Spleen (tissue), 11 donors: ENCODE measurements at regions not wholly inside any gene's neighbourhood (a gene's known extent, or its start where the extent isn't known, plus 50 kb on each side); places are given as distances from the start of the nearest gene placed in this dataset.

ENCODE experiments used
- DNase-seq: peaks from one replicate; pipeline ENCODE4 v3.0.0-alpha.2; 2020
- H3K27ac ChIP-seq, 8 donors: fragments of 200-600 bp; sonication (generic) in 7 of 8; 1 replicate in 4 of 8; 2 replicates in 4 of 8; pipeline versions ENCODE4 v1.5.0 to v1.8.0; 2016 to 2021; ENCODE audit warnings: inconsistent platforms in 4 of 8, mild to moderate bottlenecking in 4 of 8, moderate library complexity in 1 of 8
- H3K27me3 ChIP-seq, 7 donors: fragments of 200-600 bp; sonication (generic) in 6 of 7; replicated peaks in 1 of 7; 1 replicate in 4 of 7; 2 replicates in 3 of 7; pipeline versions ENCODE4 v1.5.0 to v1.8.0; 2016 to 2021; ENCODE audit warnings: inconsistent platforms in 3 of 7, mild to moderate bottlenecking in 1 of 7
- H3K36me3 ChIP-seq, 6 donors: fragments of 200-600 bp; sonication (generic) in 5 of 6; 1 replicate in 4 of 6; 2 replicates in 2 of 6; pipeline versions ENCODE4 v1.5.0 to v1.8.0; 2016 to 2021; ENCODE audit warnings: inconsistent platforms in 2 of 6
- H3K4me1 ChIP-seq, 6 donors: fragments of 200-600 bp; sonication (generic) in 5 of 6; 1 replicate in 3 of 6; 2 replicates in 3 of 6; pipeline versions ENCODE4 v1.5.0 to v1.8.0; 2016 to 2021; ENCODE audit warnings: inconsistent platforms in 3 of 6
- H3K4me3 ChIP-seq, 8 donors: fragments of 200-600 bp; sonication (generic) in 7 of 8; 1 replicate in 4 of 8; 2 replicates in 4 of 8; pipeline versions ENCODE4 v1.5.0 to v1.8.0; 2016 to 2021; ENCODE audit warnings: inconsistent platforms in 4 of 8, mild to moderate bottlenecking in 4 of 8, moderate library complexity in 2 of 8
- H3K9me3 ChIP-seq, 8 donors: fragments of 200-600 bp; sonication (generic) in 7 of 8; 1 replicate in 4 of 8; 2 replicates in 4 of 8; pipeline versions ENCODE4 v1.5.0 to v1.8.0; 2016 to 2021; ENCODE audit warnings: inconsistent platforms in 4 of 8
- POLR2A ChIP-seq, 3 donors: fragments of 450-650 bp; IDR thresholded peaks; one replicate each; pipeline ENCODE4 v1.5.1; 2017; ENCODE audit warnings: antibody characterized with exemption in 3 of 3, mild to moderate bottlenecking in 1 of 3
- POLR2AphosphoS5 ChIP-seq, 3 donors: sonication (generic); formaldehyde crosslinking; IDR thresholded peaks; one replicate each; pipeline ENCODE4 v1.5.1; 2017; ENCODE audit warnings: antibody characterized with exemption in 3 of 3
- WGBS, 5 donors: extraction: QIAGEN DNeasy Blood & Tissue Kit in 3 of 5; methylation state at CpG; one replicate each; pipeline versions ENCODE4 v1.1.5 to v1.1.7; 2013 to 2018; 5-methylcytosine and 5-hydroxymethylcytosine counted together
- intact Hi-C: fragments of 100-400 bp; cut with DNase I; formaldehyde crosslinking; loops from one replicate; pipeline ENCODE4 v1.15.0; 2023; ENCODE audit warnings: low total_unique reads
- TF ChIP-seq, protein P1 (sequence below), 11 experiments: fragments of 200-600 bp in 7 of 11; fragments of 450-650 bp in 4 of 11; sonication (generic) in 4 of 11; IDR thresholded peaks in 8 of 11; conservative IDR thresholded peaks in 3 of 11; 1 replicate in 7 of 11; 2 replicates in 4 of 11; pipeline versions ENCODE4 v1.4.0 to v1.8.0; 2016 to 2021; ENCODE audit warnings: antibody characterized with exemption in 11 of 11, inconsistent platforms in 4 of 11, mild to moderate bottlenecking in 1 of 11
- donor health status: healthy with polysubstance abuse.
- donor health status: DM: no; HTN: no; CAD: no; lungs with moderate emphysema.
- donor health status: DM: no; HTN: no; CAD: no.
- donor health status: Bipolar disorder and iron deficiency.
- donor health status: healthy.
- donor health status: DM: no; HTN: no; CAD: no.
- donor health status: DM: yes; HTN: yes; CAD: no.

DNA sequence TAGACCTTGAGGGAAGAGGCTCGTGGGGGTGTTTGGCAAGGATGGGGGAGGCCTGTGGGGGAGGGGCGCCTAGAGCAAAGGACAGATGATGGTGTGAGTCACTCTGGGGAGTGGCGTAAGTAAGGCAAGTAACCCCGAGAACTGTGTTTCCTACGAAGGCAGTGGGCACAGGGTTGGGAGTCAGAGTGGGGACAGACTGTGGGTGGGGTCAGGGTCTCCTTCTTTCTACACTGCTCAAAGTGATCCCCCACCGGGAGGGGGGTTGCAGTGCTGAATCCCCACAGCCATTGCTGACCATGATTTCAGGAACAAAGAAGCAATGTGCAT is 136.8 kb downstream of the TENT4A start:
- no peaks in the 10 kb centered on the region for H3K4me1 ChIP-seq
- DNase-seq, result no peak
- H3K9me3 ChIP-seq, result peaks cover 0 to 43% (median 30%) of the 10 kb centered on the region in 8 donors
- H3K4me3 ChIP-seq, result no peak overlapping the region
- TF ChIP-seq, protein P1, sequence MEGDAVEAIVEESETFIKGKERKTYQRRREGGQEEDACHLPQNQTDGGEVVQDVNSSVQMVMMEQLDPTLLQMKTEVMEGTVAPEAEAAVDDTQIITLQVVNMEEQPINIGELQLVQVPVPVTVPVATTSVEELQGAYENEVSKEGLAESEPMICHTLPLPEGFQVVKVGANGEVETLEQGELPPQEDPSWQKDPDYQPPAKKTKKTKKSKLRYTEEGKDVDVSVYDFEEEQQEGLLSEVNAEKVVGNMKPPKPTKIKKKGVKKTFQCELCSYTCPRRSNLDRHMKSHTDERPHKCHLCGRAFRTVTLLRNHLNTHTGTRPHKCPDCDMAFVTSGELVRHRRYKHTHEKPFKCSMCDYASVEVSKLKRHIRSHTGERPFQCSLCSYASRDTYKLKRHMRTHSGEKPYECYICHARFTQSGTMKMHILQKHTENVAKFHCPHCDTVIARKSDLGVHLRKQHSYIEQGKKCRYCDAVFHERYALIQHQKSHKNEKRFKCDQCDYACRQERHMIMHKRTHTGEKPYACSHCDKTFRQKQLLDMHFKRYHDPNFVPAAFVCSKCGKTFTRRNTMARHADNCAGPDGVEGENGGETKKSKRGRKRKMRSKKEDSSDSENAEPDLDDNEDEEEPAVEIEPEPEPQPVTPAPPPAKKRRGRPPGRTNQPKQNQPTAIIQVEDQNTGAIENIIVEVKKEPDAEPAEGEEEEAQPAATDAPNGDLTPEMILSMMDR (IDR thresholded peaks at IDR 0.05 in 8 of 11, conservative IDR thresholded peaks at IDR 0.05 in 3 of 11), result no peak
- no peak for TF ChIP-seq POLR2AphosphoS5 (IDR thresholded peaks at IDR 0.05)
- TF ChIP-seq POLR2A (IDR thresholded peaks at IDR 0.05), result no peak
- intact Hi-C loops, result no loop called here
- H3K27ac ChIP-seq, result no peak overlapping the region
- WGBS, 5 donors, result 68 to 82% (median 72%) methylated on average over 6 of the region's 6 CpGs
- H3K36me3 ChIP-seq, result no peaks in the 10 kb centered on the region
- H3K27me3 ChIP-seq, result no peaks in the 10 kb centered on the region

DNA sequence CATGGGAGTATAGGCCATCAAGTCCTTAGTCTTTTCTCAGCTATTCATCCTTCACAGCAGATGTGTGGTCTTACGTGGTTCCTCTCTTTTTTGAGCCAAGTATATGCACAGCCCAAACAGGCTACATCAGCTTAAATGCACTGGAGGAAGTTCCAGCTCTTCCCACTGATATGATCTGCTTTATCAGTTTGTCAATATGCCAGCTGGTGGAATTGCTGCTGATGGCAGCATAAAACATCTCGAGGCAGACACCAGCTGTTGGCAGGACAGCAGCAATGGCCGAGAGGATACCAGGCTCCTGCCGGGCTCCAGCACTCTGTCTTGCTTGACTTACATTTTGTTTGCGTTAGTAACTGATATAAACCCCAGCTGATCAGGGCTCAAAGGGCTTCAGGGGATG is 143.4 kb downstream of the TENT4A start:
- no peak for DNase-seq
- intact Hi-C loops, result no loop called here
- Histone ChIP-seq H3K4me1 (peaks cover 0 to 26% (median 2%) of the 10 kb centered on the region in 6 donors), H3K4me3 (no peak overlapping the region), H3K27me3 (no peaks in the 10 kb centered on the region), H3K36me3 (no peaks in the 10 kb centered on the region), H3K27ac (no peak overlapping the region), H3K9me3 (peaks cover 0 to 35% (median 21%) of the 10 kb centered on the region in 8 donors)
- 57 to 65% (median 60%) methylated on average over 5 of the region's 5 CpGs for WGBS, 5 donors
- no peak for TF ChIP-seq POLR2A (IDR thresholded peaks at IDR 0.05)
- peak in 1 of 3 donors; percentile 50 for TF ChIP-seq POLR2AphosphoS5 (IDR thresholded peaks at IDR 0.05)

DNA sequence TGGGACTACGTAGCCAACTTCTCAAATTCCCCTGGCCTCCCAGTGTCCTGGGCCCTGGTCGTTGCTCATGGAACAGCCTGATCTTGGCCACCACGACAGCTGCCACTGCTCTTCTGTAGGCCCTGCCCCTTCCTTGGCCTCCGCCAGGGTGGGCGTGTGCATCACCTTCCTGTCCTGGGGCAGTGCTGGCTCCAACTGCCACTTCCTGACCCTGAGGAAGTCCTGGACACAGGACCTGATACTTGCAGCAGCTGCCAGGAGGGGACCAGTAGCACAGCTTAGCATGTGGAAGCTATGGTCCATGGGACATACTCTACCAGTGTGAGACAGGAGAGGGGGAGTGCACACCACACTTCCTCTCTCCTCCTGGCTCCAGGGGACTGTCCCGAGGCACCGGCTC is 145.2 kb downstream of the TENT4A start:
- H3K9me3 ChIP-seq, result peaks cover 0 to 30% (median 10%) of the 10 kb centered on the region in 8 donors
- no peak overlapping the region for H3K4me3 ChIP-seq
- 50 to 71% (median 53%) methylated on average over 7 of the region's 7 CpGs for WGBS, 5 donors
- intact Hi-C loops, result no loop called here
- no peak overlapping the region for H3K27ac ChIP-seq
- no peak for DNase-seq
- TF ChIP-seq, protein P1 (IDR thresholded peaks at IDR 0.05 in 8 of 11, conservative IDR thresholded peaks at IDR 0.05 in 3 of 11), result no peak
- no peak for TF ChIP-seq POLR2A (IDR thresholded peaks at IDR 0.05)
- peak; percentile 36 to 78 (median 55) for TF ChIP-seq POLR2AphosphoS5 (IDR thresholded peaks at IDR 0.05)
- H3K36me3 ChIP-seq, result no peaks in the 10 kb centered on the region
- H3K27me3 ChIP-seq, result no peaks in the 10 kb centered on the region
- H3K4me1 ChIP-seq, result peaks cover 0 to 26% (median 2%) of the 10 kb centered on the region in 6 donors

DNA sequence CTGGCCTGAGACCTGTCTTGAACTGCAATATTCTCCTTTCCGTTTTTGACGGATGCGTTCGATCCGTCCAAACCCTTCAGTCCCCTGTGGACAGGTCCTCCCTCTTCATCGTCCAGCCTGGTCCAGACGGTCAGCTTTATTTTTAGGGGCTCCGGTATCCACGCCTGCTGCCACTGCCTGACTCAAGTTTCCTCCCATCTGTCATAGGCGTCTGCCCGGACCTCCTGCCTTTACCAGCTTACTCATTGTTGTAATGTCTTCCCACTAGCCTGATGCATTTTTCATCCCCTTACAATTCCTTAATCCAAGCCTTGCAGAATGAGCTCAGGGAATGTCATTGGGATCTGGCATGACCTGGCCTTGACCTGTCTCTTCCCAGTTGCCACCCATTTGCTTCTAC is 145.8 kb downstream of the TENT4A start:
- H3K9me3 ChIP-seq, result peaks cover 0 to 24% (median 6%) of the 10 kb centered on the region in 8 donors
- no peak for DNase-seq
- no peak overlapping the region for H3K4me3 ChIP-seq
- 80 to 88% (median 88%) methylated on average over 11 of the region's 11 CpGs for WGBS, 5 donors
- H3K36me3 ChIP-seq, result no peaks in the 10 kb centered on the region
- TF ChIP-seq POLR2AphosphoS5 (IDR thresholded peaks at IDR 0.05) (no peak), POLR2A (IDR thresholded peaks at IDR 0.05) (no peak)
- TF ChIP-seq, protein P1 (IDR thresholded peaks at IDR 0.05 in 8 of 11, conservative IDR thresholded peaks at IDR 0.05 in 3 of 11), result no peak
- peaks cover 0 to 26% (median 2%) of the 10 kb centered on the region in 6 donors for H3K4me1 ChIP-seq
- intact Hi-C loops, result no loop called here
- H3K27me3 ChIP-seq, result no peaks in the 10 kb centered on the region
- no peak overlapping the region for H3K27ac ChIP-seq
